GM23338 (cell line): ENCODE measurements at regions not wholly inside any gene's neighbourhood (a gene's known extent, or its start where the extent isn't known, plus 50 kb on each side); places are given as distances from the start of the nearest gene placed in this dataset.

Experiments used
- ATAC-seq: fragments of 200-7000 bp; cut with Tn5 transposase; 3 replicates; pipeline ENCODE4 v1.9.1; 2020
- DNase-seq: peaks from one replicate; pipeline ENCODE4 v3.0.0-alpha.2; 2015; ENCODE audit warnings: low spot score
- H2AFZ ChIP-seq: fragments of 200-600 bp; sonication (generic); 2 replicates; pipeline ENCODE4 v1.8.0; 2016; ENCODE audit warnings: antibody characterized with exemption, mild to moderate bottlenecking, moderate library complexity
- H3F3A ChIP-seq: fragments of 200-600 bp; sonication (generic); replicated peaks from 2 replicates; pipeline ENCODE4 v1.8.0; 2017; ENCODE audit warnings: antibody characterized with exemption, mixed run types, low read depth
- H3K27ac ChIP-seq: fragments of 200-600 bp; sonication (generic); 2 replicates; pipeline ENCODE4 v1.6.1; 2016; ENCODE audit warnings: low read depth
- H3K27me3 ChIP-seq: fragments of 200-600 bp; sonication (generic); 2 replicates; pipeline ENCODE4 v1.8.0; 2016; ENCODE audit warnings: mild to moderate bottlenecking, mixed run types, moderate library complexity; ENCODE audit not compliant: insufficient read depth
- H3K36me3 ChIP-seq: fragments of 200-600 bp; sonication (generic); 2 replicates; pipeline ENCODE4 v1.8.0; 2016; ENCODE audit warnings: mild to moderate bottlenecking; ENCODE audit not compliant: insufficient read depth
- H3K4me1 ChIP-seq: fragments of 200-600 bp; sonication (generic); 2 replicates; pipeline ENCODE4 v1.8.0; 2016; ENCODE audit warnings: mild to moderate bottlenecking, moderate library complexity; ENCODE audit not compliant: insufficient read depth
- H3K4me2 ChIP-seq: fragments of 200-600 bp; sonication (generic); 2 replicates; pipeline ENCODE4 v1.7.1; 2017; ENCODE audit warnings: mixed run types
- H3K4me3 ChIP-seq: fragments of 200-600 bp; sonication (generic); 2 replicates; pipeline ENCODE4 v1.6.1; 2016; ENCODE audit warnings: mixed run types
- H3K79me2 ChIP-seq: fragments of 200-600 bp; sonication (generic); replicated peaks from 2 replicates; pipeline ENCODE4 v1.8.0; 2017; ENCODE audit warnings: mild to moderate bottlenecking; ENCODE audit not compliant: insufficient read depth
- H3K9me2 ChIP-seq: fragments of 200-600 bp; sonication (generic); 2 replicates; pipeline ENCODE4 v1.8.0; 2017; ENCODE audit not compliant: insufficient read depth
- H4K20me1 ChIP-seq: fragments of 200-600 bp; sonication (generic); replicated peaks from 2 replicates; pipeline ENCODE4 v1.8.0; 2017; ENCODE audit warnings: mild to moderate bottlenecking; ENCODE audit not compliant: insufficient read depth
- H3K27ac Mint-ChIP-seq: 2 replicates; pipeline ENCODE4 v1.8.0; 2020; ENCODE audit warnings: inconsistent platforms, mild to moderate bottlenecking, moderate library complexity, mixed read lengths
- H3K27me3 Mint-ChIP-seq: 3 replicates; pipeline ENCODE4 v1.8.0; 2022; ENCODE audit warnings: low read depth, mild to moderate bottlenecking, moderate library complexity, mixed read lengths, inconsistent platforms; ENCODE audit not compliant: insufficient read depth, poor library complexity
- H3K36me3 Mint-ChIP-seq: 3 replicates; pipeline ENCODE4 v1.8.0; 2021; ENCODE audit warnings: low read depth, mild to moderate bottlenecking, inconsistent platforms, moderate library complexity, mixed read lengths
- H3K4me1 Mint-ChIP-seq: 3 replicates; pipeline ENCODE4 v1.8.0; 2020; ENCODE audit warnings: mild to moderate bottlenecking, inconsistent platforms, mixed read lengths
- H3K4me3 Mint-ChIP-seq: 3 replicates; pipeline ENCODE4 v1.8.0; 2021; ENCODE audit warnings: moderate library complexity, mild to moderate bottlenecking, inconsistent platforms, mixed read lengths
- H3K9me3 Mint-ChIP-seq: 3 replicates; pipeline ENCODE4 v1.8.0; 2020; ENCODE audit warnings: moderate library complexity, mild to moderate bottlenecking, inconsistent platforms, mixed read lengths
- CREB1 ChIP-seq: fragments of 250-450 bp; sonication (Bioruptor Pico); IDR thresholded peaks from 2 replicates; pipeline ENCODE4 v1.5.0; 2020; ENCODE audit warnings: low read depth, mild to moderate bottlenecking, moderate library complexity
- ETS1 ChIP-seq: IDR thresholded peaks from 2 replicates; pipeline ENCODE4 v1.6.1; 2016; ENCODE audit warnings: antibody characterized with exemption
- EZH2phosphoT487 ChIP-seq: fragments of 200-600 bp; sonication (generic); IDR thresholded peaks from one replicate; pipeline ENCODE4 v1.8.1; 2018; ENCODE audit warnings: antibody characterized with exemption; ENCODE audit not compliant: unreplicated experiment
- JUNB ChIP-seq: IDR thresholded peaks from one replicate; pipeline ENCODE4 v1.6.1; 2016; ENCODE audit warnings: antibody characterized with exemption; ENCODE audit not compliant: unreplicated experiment
- NANOG ChIP-seq: IDR thresholded peaks from 2 replicates; pipeline ENCODE4 v1.6.1; 2016; ENCODE audit warnings: antibody characterized with exemption, borderline replicate concordance
- REST ChIP-seq: IDR thresholded peaks from one replicate; pipeline ENCODE4 v1.6.1; 2018; ENCODE audit warnings: antibody characterized with exemption; ENCODE audit not compliant: unreplicated experiment
- STAT1 ChIP-seq: IDR thresholded peaks from one replicate; pipeline ENCODE4 v1.6.1; 2016; ENCODE audit warnings: antibody characterized with exemption; ENCODE audit not compliant: unreplicated experiment
- TF ChIP-seq, protein P1 (sequence below), 2 experiments: fragments of 200-600 bp in 1 of 2; sonication (generic) in 1 of 2; conservative IDR thresholded peaks; 2 replicates each; pipeline versions ENCODE4 v1.5.1 to v1.6.1; 2016 to 2017; ENCODE audit warnings: antibody characterized with exemption in 2 of 2, low read depth in 2 of 2, mild to moderate bottlenecking in 2 of 2, moderate library complexity in 1 of 2

GRCh38 chr2:48855142-48855541 lies 99.6 kb upstream of the LHCGR start:
- Mint-ChIP-seq H3K9me3 (no peaks in the 10 kb centered on the region), H3K27ac (no peak overlapping the region), H3K4me1 (no peaks in the 10 kb centered on the region), H3K4me3 (no peak overlapping the region), H3K36me3 (no peaks in the 10 kb centered on the region), H3K27me3 (no peaks in the 10 kb centered on the region)
- H3K27ac ChIP-seq = no peak overlapping the region
- no peak overlapping the region for H3K4me2 ChIP-seq
- no peaks in the 10 kb centered on the region for H3K36me3 ChIP-seq
- no peaks in the 10 kb centered on the region for H4K20me1 ChIP-seq
- H3K4me3 ChIP-seq = no peak overlapping the region
- H3K79me2 ChIP-seq = no peaks in the 10 kb centered on the region
- H3F3A ChIP-seq = no peaks in the 10 kb centered on the region
- H3K27me3 ChIP-seq = no peaks in the 10 kb centered on the region
- TF ChIP-seq STAT1 (no peak), JUNB (no peak), NANOG (no peak), ETS1 (no peak), REST (no peak), CREB1 (no peak)
- TF ChIP-seq, protein P1, sequence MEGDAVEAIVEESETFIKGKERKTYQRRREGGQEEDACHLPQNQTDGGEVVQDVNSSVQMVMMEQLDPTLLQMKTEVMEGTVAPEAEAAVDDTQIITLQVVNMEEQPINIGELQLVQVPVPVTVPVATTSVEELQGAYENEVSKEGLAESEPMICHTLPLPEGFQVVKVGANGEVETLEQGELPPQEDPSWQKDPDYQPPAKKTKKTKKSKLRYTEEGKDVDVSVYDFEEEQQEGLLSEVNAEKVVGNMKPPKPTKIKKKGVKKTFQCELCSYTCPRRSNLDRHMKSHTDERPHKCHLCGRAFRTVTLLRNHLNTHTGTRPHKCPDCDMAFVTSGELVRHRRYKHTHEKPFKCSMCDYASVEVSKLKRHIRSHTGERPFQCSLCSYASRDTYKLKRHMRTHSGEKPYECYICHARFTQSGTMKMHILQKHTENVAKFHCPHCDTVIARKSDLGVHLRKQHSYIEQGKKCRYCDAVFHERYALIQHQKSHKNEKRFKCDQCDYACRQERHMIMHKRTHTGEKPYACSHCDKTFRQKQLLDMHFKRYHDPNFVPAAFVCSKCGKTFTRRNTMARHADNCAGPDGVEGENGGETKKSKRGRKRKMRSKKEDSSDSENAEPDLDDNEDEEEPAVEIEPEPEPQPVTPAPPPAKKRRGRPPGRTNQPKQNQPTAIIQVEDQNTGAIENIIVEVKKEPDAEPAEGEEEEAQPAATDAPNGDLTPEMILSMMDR (conservative IDR thresholded peaks at IDR 0.05; ENCODE audit: low read depth in 2 of 2) = no peak
- peaks cover 6% of the 10 kb centered on the region; the same call in 1 of the 2 replicates for H3K9me2 ChIP-seq
- H2AFZ ChIP-seq = no peak overlapping the region
- ATAC-seq (no peak), DNase-seq (no peak)
- no peaks in the 10 kb centered on the region for H3K4me1 ChIP-seq

- H3K9me2 ChIP-seq = peaks cover 6% of the 10 kb centered on the region; the same call in 1 of the 2 replicates
- H3K27ac Mint-ChIP-seq = no peak overlapping the region
- H3K4me3 ChIP-seq = no peak overlapping the region
- TF ChIP-seq REST (no peak), JUNB (no peak), STAT1 (no peak), EZH2phosphoT487 (no peak)
Observed at GRCh38 chr2:48854681-48855080, 99.2 kb upstream of the LHCGR start.

More at GRCh38 chr2:48854681-48855080, 99.2 kb upstream of the LHCGR start:
- Mint-ChIP-seq H3K27me3 (no peaks in the 10 kb centered on the region), H3K4me3 (no peak overlapping the region), H3K4me1 (no peaks in the 10 kb centered on the region), H3K36me3 (no peaks in the 10 kb centered on the region), H3K9me3 (no peaks in the 10 kb centered on the region)
- Histone ChIP-seq H3K79me2 (no peaks in the 10 kb centered on the region), H3K36me3 (no peaks in the 10 kb centered on the region), H3K4me1 (no peaks in the 10 kb centered on the region), H4K20me1 (no peaks in the 10 kb centered on the region), H2AFZ (no peak overlapping the region), H3K27ac (no peak overlapping the region), H3K4me2 (no peak overlapping the region), H3F3A (no peaks in the 10 kb centered on the region), H3K27me3 (no peaks in the 10 kb centered on the region)
- ATAC-seq (no peak), DNase-seq (no peak)
